Activated CD4-positive, alpha-beta T cell treated with anti-CD3 and anti-CD28 coated beads, Interleukin-2, Interleukin-6, amounts not matched to agents 100 ng/mL and 50 ng/mL, durations not matched to agents 16 hours and 8 hours (primary cell): ENCODE measurements at regions not wholly inside any gene's neighbourhood (a gene's known extent, or its start where the extent isn't known, plus 50 kb on each side); places are given as distances from the start of the nearest gene placed in this dataset.
"Not testable (repeated sequence)": the region's sequence is repeated elsewhere in the genome, so short reads cannot be mapped to it uniquely, and the experiment has no call there.

Experiments
- DNase-seq: peaks from one replicate; pipeline ENCODE4 v3.0.0-alpha.2; 2020

- DNase-seq, result peak; percentile 44
Observed at GRCh38 chr6:139881728-139882211, 507.3 kb upstream of the CITED2 start.

- no peak for DNase-seq
Observed at GRCh38 chr6:139881236-139881635, 506.8 kb upstream of the CITED2 start.

GRCh38 chr6:139879823-139880356 is 505.4 kb upstream of the CITED2 start:
- no peak for DNase-seq

- DNase-seq, result not testable (repeated sequence)
Observed at GRCh38 chr6:139879241-139879640, 504.8 kb upstream of the CITED2 start.

- no peak for DNase-seq
Observed at GRCh38 chr6:139877828-139878405, 503.5 kb upstream of the CITED2 start.

- no peak for DNase-seq
Observed at GRCh38 chr6:139872665-139873064, 498.2 kb upstream of the CITED2 start.

- DNase-seq, result no peak
Observed at GRCh38 chr6:139871803-139872510, 497.5 kb upstream of the CITED2 start.

- no peak for DNase-seq
Observed at GRCh38 chr6:139871165-139871710, 496.8 kb upstream of the CITED2 start.

GRCh38 chr6:139868576-139868975 is 494.1 kb upstream of the CITED2 start:
- no peak for DNase-seq

GRCh38 chr6:139863964-139864363 is 489.5 kb upstream of the CITED2 start:
- DNase-seq, result peak; percentile 22

- no peak for DNase-seq
Observed at GRCh38 chr6:139863346-139863745, 488.9 kb upstream of the CITED2 start.

GRCh38 chr6:139862311-139862710 is 487.9 kb upstream of the CITED2 start:
- DNase-seq, result no peak

GRCh38 chr6:139860203-139860602 is 485.8 kb upstream of the CITED2 start:
- no peak for DNase-seq

- DNase-seq, result no peak
Observed at GRCh38 chr6:139858429-139858828, 484.0 kb upstream of the CITED2 start.

GRCh38 chr6:139857143-139857542 is 482.7 kb upstream of the CITED2 start:
- no peak for DNase-seq

- no peak for DNase-seq
Observed at GRCh38 chr6:139856562-139856961, 482.1 kb upstream of the CITED2 start.

- no peak for DNase-seq
Observed at GRCh38 chr6:139855671-139856311, 481.3 kb upstream of the CITED2 start.

- DNase-seq, result no peak
Observed at GRCh38 chr6:139853302-139853992, 479.0 kb upstream of the CITED2 start.

GRCh38 chr6:139852488-139853140 is 478.2 kb upstream of the CITED2 start:
- DNase-seq, result no peak

GRCh38 chr6:139852067-139852466 is 477.6 kb upstream of the CITED2 start:
- no peak for DNase-seq

- DNase-seq, result no peak
Observed at GRCh38 chr6:139851206-139851605, 476.8 kb upstream of the CITED2 start.

GRCh38 chr6:139850512-139850911 is 476.1 kb upstream of the CITED2 start:
- DNase-seq, result no peak

GRCh38 chr6:139847457-139847813 is 473.0 kb upstream of the CITED2 start:
- no peak for DNase-seq
